ENCODE measurements at regions not wholly inside any gene's neighbourhood (a gene's known extent, or its start where the extent isn't known, plus 50 kb on each side); places are given as distances from the start of the nearest gene placed in this dataset.
"Not testable (repeated sequence)": the region's sequence is repeated elsewhere in the genome, so short reads cannot be mapped to it uniquely, and the experiment has no call there.

- no peak overlapping the region for H3K27ac Mint-ChIP-seq
- H3K9me3 Mint-ChIP-seq: no peaks in the 10 kb centered on the region
- no peaks in the 10 kb centered on the region for H3K4me1 Mint-ChIP-seq
- H3K4me3 Mint-ChIP-seq: no peak overlapping the region
- H3K27me3 Mint-ChIP-seq: peaks cover 10% of the 10 kb centered on the region
- H3K36me3 Mint-ChIP-seq: no peaks in the 10 kb centered on the region
These were observed 102.1 kb upstream of the GPR6 start for GRCh38 chr6:109875973-109876372.

GRCh38 chr6:109877028-109878004, 100.8 kb upstream of the GPR6 start:
- Mint-ChIP-seq H3K9me3 (no peaks in the 10 kb centered on the region), H3K4me1 (no peaks in the 10 kb centered on the region), H3K36me3 (no peaks in the 10 kb centered on the region), H3K27me3 (peaks cover 10% of the 10 kb centered on the region), H3K27ac (no peak overlapping the region), H3K4me3 (no peak overlapping the region)

- not testable (repeated sequence) for H3K36me3 Mint-ChIP-seq, H3K27ac Mint-ChIP-seq, H3K4me3 Mint-ChIP-seq, H3K4me1 Mint-ChIP-seq, H3K9me3 Mint-ChIP-seq
- H3K27me3 Mint-ChIP-seq: peaks cover 10% of the 10 kb centered on the region
These were observed 100.0 kb upstream of the GPR6 start for GRCh38 chr6:109878005-109878690.

GRCh38 chr6:109879081-109879480, 99.0 kb upstream of the GPR6 start:
- not testable (repeated sequence) for H3K4me3 Mint-ChIP-seq, H3K4me1 Mint-ChIP-seq, H3K36me3 Mint-ChIP-seq, H3K9me3 Mint-ChIP-seq, H3K27ac Mint-ChIP-seq
- peaks cover 10% of the 10 kb centered on the region for H3K27me3 Mint-ChIP-seq

- H3K4me3 Mint-ChIP-seq: no peak overlapping the region
- H3K9me3 Mint-ChIP-seq: no peaks in the 10 kb centered on the region
- no peaks in the 10 kb centered on the region for H3K36me3 Mint-ChIP-seq
- H3K27ac Mint-ChIP-seq: no peak overlapping the region
- H3K4me1 Mint-ChIP-seq: no peaks in the 10 kb centered on the region
- H3K27me3 Mint-ChIP-seq: peaks cover 8% of the 10 kb centered on the region
These were observed 98.6 kb upstream of the GPR6 start for GRCh38 chr6:109879521-109879920.

GRCh38 chr6:109881069-109881468, 97.0 kb upstream of the GPR6 start:
- H3K27ac Mint-ChIP-seq, H3K36me3 Mint-ChIP-seq, H3K4me3 Mint-ChIP-seq, H3K4me1 Mint-ChIP-seq, H3K9me3 Mint-ChIP-seq: not testable (repeated sequence)
- H3K27me3 Mint-ChIP-seq: peaks cover 10% of the 10 kb centered on the region

- not testable (repeated sequence) for H3K4me1 Mint-ChIP-seq, H3K4me3 Mint-ChIP-seq, H3K36me3 Mint-ChIP-seq, H3K27ac Mint-ChIP-seq, H3K27me3 Mint-ChIP-seq, H3K9me3 Mint-ChIP-seq
These were observed 96.1 kb upstream of the GPR6 start for GRCh38 chr6:109881953-109882490.

GRCh38 chr6:109891924-109892323, 86.2 kb upstream of the GPR6 start:
- H3K4me1 Mint-ChIP-seq: no peaks in the 10 kb centered on the region
- H3K9me3 Mint-ChIP-seq: no peaks in the 10 kb centered on the region
- peaks cover 2% of the 10 kb centered on the region for H3K27me3 Mint-ChIP-seq
- H3K27ac Mint-ChIP-seq: peak overlapping the region; percentile 47
- H3K4me3 Mint-ChIP-seq: no peak overlapping the region
- H3K36me3 Mint-ChIP-seq: no peaks in the 10 kb centered on the region

- Mint-ChIP-seq H3K27ac (no peak overlapping the region), H3K4me1 (no peaks in the 10 kb centered on the region), H3K36me3 (no peaks in the 10 kb centered on the region), H3K4me3 (no peak overlapping the region), H3K9me3 (no peaks in the 10 kb centered on the region), H3K27me3 (peaks cover 2% of the 10 kb centered on the region)
These were observed 85.4 kb upstream of the GPR6 start for GRCh38 chr6:109892451-109893435.

GRCh38 chr6:109893606-109894005, 84.5 kb upstream of the GPR6 start:
- no peak overlapping the region for H3K27ac Mint-ChIP-seq

GRCh38 chr6:109894181-109894580, 83.9 kb upstream of the GPR6 start:
- no peaks in the 10 kb centered on the region for H3K36me3 Mint-ChIP-seq
- H3K9me3 Mint-ChIP-seq: no peaks in the 10 kb centered on the region
- H3K4me3 Mint-ChIP-seq: no peak overlapping the region
- H3K27ac Mint-ChIP-seq: no peak overlapping the region
- peaks cover 2% of the 10 kb centered on the region for H3K27me3 Mint-ChIP-seq
- H3K4me1 Mint-ChIP-seq: no peaks in the 10 kb centered on the region

More at GRCh38 chr6:109893606-109894005, 84.5 kb upstream of the GPR6 start:
- no peaks in the 10 kb centered on the region for H3K4me1 Mint-ChIP-seq
- H3K36me3 Mint-ChIP-seq: no peaks in the 10 kb centered on the region
- H3K4me3 Mint-ChIP-seq: no peak overlapping the region
- H3K9me3 Mint-ChIP-seq: no peaks in the 10 kb centered on the region
- H3K27me3 Mint-ChIP-seq: peaks cover 2% of the 10 kb centered on the region

GRCh38 chr6:109896341-109896740, 81.8 kb upstream of the GPR6 start:
- Mint-ChIP-seq H3K9me3 (no peaks in the 10 kb centered on the region), H3K4me3 (no peak overlapping the region), H3K4me1 (no peaks in the 10 kb centered on the region), H3K27ac (no peak overlapping the region), H3K36me3 (no peaks in the 10 kb centered on the region), H3K27me3 (peaks cover 4% of the 10 kb centered on the region)

- Mint-ChIP-seq H3K27me3 (peaks cover 2% of the 10 kb centered on the region), H3K4me1 (no peaks in the 10 kb centered on the region), H3K36me3 (no peaks in the 10 kb centered on the region), H3K9me3 (no peaks in the 10 kb centered on the region), H3K27ac (no peak overlapping the region), H3K4me3 (no peak overlapping the region)
These were observed 81.1 kb upstream of the GPR6 start for GRCh38 chr6:109897025-109897424.

GRCh38 chr6:109897561-109898080, 80.5 kb upstream of the GPR6 start:
- Mint-ChIP-seq H3K4me1 (no peaks in the 10 kb centered on the region), H3K27me3 (peaks cover 2% of the 10 kb centered on the region), H3K9me3 (no peaks in the 10 kb centered on the region), H3K27ac (no peak overlapping the region), H3K4me3 (no peak overlapping the region), H3K36me3 (no peaks in the 10 kb centered on the region)

- Mint-ChIP-seq H3K27me3 (peaks cover 9% of the 10 kb centered on the region), H3K9me3 (no peaks in the 10 kb centered on the region), H3K36me3 (no peaks in the 10 kb centered on the region), H3K27ac (no peak overlapping the region), H3K4me1 (no peaks in the 10 kb centered on the region), H3K4me3 (no peak overlapping the region)
These were observed 76.1 kb upstream of the GPR6 start for GRCh38 chr6:109901976-109902375.

Data from activated naive CD4-positive, alpha-beta T cell treated with anti-CD3 and anti-CD28 coated beads, Interleukin-2, amount 50 U/mL, for 24 hours (primary cell).